Cardiac fibroblast (primary cell): ENCODE measurements at regions not wholly inside any gene's neighbourhood (a gene's known extent, or its start where the extent isn't known, plus 50 kb on each side); places are given as distances from the start of the nearest gene placed in this dataset.

Experiments
- DNase-seq, 2 donors: peaks; one replicate each; pipeline versions ENCODE4 v3.0.0 to v3.0.0-alpha.2; 2010; ENCODE audit warnings: low read depth in 2 of 2
- H3K4me3 ChIP-seq, 2 donors: replicated peaks in 1 of 2; 1 replicate in 1 of 2; 2 replicates in 1 of 2; pipeline ENCODE4 v1.5.1; 2011; ENCODE audit warnings: low read depth in 2 of 2, low read length in 2 of 2, mild to moderate bottlenecking in 2 of 2, moderate library complexity in 1 of 2
- TF ChIP-seq, protein P1 (sequence below): IDR thresholded peaks from one replicate; pipeline ENCODE4 v1.5.1; 2011; ENCODE audit warnings: low read depth, mild to moderate bottlenecking, low read length, inconsistent platforms

- no peak for DNase-seq
- no peak overlapping the region for H3K4me3 ChIP-seq
- TF ChIP-seq, protein P1, sequence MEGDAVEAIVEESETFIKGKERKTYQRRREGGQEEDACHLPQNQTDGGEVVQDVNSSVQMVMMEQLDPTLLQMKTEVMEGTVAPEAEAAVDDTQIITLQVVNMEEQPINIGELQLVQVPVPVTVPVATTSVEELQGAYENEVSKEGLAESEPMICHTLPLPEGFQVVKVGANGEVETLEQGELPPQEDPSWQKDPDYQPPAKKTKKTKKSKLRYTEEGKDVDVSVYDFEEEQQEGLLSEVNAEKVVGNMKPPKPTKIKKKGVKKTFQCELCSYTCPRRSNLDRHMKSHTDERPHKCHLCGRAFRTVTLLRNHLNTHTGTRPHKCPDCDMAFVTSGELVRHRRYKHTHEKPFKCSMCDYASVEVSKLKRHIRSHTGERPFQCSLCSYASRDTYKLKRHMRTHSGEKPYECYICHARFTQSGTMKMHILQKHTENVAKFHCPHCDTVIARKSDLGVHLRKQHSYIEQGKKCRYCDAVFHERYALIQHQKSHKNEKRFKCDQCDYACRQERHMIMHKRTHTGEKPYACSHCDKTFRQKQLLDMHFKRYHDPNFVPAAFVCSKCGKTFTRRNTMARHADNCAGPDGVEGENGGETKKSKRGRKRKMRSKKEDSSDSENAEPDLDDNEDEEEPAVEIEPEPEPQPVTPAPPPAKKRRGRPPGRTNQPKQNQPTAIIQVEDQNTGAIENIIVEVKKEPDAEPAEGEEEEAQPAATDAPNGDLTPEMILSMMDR: no peak
These were observed 120.0 kb upstream of the THSD7B start for GRCh38 chr2:136645236-136645828.

GRCh38 chr2:136639651-136640050 lies 125.7 kb upstream of the THSD7B start:
- TF ChIP-seq, protein P1: no peak
- no peak overlapping the region for H3K4me3 ChIP-seq
- DNase-seq: no peak

DNA sequence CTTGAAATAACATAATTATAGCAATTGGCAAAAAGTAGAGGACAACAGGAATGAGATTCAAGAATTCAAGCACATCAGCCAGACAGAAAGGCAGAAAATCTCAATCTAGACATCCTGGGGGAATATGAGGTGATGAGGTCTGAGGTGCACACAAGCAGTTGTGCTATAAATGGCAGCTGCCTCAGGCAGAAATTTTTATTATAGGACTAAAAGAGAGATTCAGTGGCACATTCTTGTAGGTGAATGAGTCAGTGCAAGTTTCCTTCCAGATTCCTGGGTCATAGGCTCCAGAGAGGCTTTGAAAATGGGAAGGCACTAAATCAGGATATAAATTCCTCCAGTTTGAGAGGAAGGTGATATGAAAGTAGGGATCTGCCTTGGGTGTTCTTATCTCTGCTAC lies 127.2 kb upstream of the THSD7B start:
- DNase-seq: no peak
- TF ChIP-seq, protein P1: no peak

DNA sequence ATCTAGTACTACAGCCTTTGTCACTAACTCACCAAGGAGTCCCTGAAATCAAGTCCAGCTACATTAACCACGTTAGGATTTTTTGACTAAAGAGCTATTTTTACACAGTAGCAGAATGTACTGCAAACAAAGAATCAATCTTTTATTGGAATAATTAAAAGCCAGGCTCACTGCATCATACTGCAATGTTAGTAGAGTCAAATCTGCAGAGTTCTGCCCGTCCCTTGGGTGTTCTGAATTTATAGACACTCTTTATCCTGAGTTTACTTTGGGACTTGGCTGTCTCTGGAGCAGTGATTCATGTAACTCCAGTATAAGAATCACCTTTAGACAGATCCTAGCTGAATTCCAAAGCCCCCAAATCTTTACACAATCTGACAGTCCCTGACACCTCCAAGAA lies 127.9 kb upstream of the THSD7B start:
- TF ChIP-seq, protein P1: no peak
- no peak overlapping the region for H3K4me3 ChIP-seq
- DNase-seq: no peak

More for the DNA sequence above, 127.2 kb upstream of the THSD7B start:
- H3K4me3 ChIP-seq: no peak overlapping the region

- TF ChIP-seq, protein P1: no peak
These were observed 136.9 kb upstream of the THSD7B start for GRCh38 chr2:136628490-136628889.

GRCh38 chr2:136613096-136613495 lies 152.2 kb upstream of the THSD7B start:
- no peak for DNase-seq
- H3K4me3 ChIP-seq: no peak overlapping the region
- TF ChIP-seq, protein P1: no peak

More at GRCh38 chr2:136628490-136628889, 136.9 kb upstream of the THSD7B start:
- H3K4me3 ChIP-seq: no peak overlapping the region
- no peak for DNase-seq

- no peak overlapping the region for H3K4me3 ChIP-seq
- DNase-seq: no peak
- TF ChIP-seq, protein P1: no peak
These were observed 153.3 kb upstream of the THSD7B start for GRCh38 chr2:136612079-136612478.
